AG09309 (cell line): ENCODE measurements at regions not wholly inside any gene's neighbourhood (a gene's known extent, or its start where the extent isn't known, plus 50 kb on each side); places are given as distances from the start of the nearest gene placed in this dataset.

Experiments
- DNase-seq: peaks from one replicate; pipeline ENCODE4 v3.0.0-alpha.2; 2010; ENCODE audit warnings: low read depth
- H3K4me3 ChIP-seq: 2 replicates; pipeline ENCODE4 v1.5.1; 2011; ENCODE audit warnings: mild to moderate bottlenecking, low read depth, low read length, moderate library complexity; ENCODE audit not compliant: control insufficient read depth
- CTCF ChIP-seq: IDR thresholded peaks from 2 replicates; pipeline ENCODE4 v1.5.1; 2011; ENCODE audit warnings: mild to moderate bottlenecking, low read depth, low read length, inconsistent platforms; ENCODE audit not compliant: insufficient read depth, control insufficient read depth; ENCODE audit errors: missing control alignments

GRCh38 chr2:3094999-3095958 is 282.3 kb downstream of the EIPR1 start:
- H3K4me3 ChIP-seq, result no peak overlapping the region
- TF ChIP-seq CTCF, result no peak
- DNase-seq, result no peak

- TF ChIP-seq CTCF, result no peak
- DNase-seq, result no peak
- H3K4me3 ChIP-seq, result no peak overlapping the region
Measured at GRCh38 chr2:3094318-3094717, 283.3 kb downstream of the EIPR1 start.

GRCh38 chr2:3091696-3092095 is 285.9 kb downstream of the EIPR1 start:
- H3K4me3 ChIP-seq, result no peak overlapping the region
- TF ChIP-seq CTCF, result no peak
- no peak for DNase-seq

- TF ChIP-seq CTCF, result no peak
- DNase-seq, result no peak
- no peak overlapping the region for H3K4me3 ChIP-seq
Measured at GRCh38 chr2:3082705-3083104, 294.9 kb downstream of the EIPR1 start.

GRCh38 chr2:3079959-3080948 is 297.4 kb downstream of the EIPR1 start:
- DNase-seq, result no peak
- TF ChIP-seq CTCF, result no peak
- no peak overlapping the region for H3K4me3 ChIP-seq

GRCh38 chr2:3079466-3079865 is 298.2 kb downstream of the EIPR1 start:
- H3K4me3 ChIP-seq, result no peak overlapping the region
- no peak for DNase-seq
- no peak for TF ChIP-seq CTCF
